Smooth muscle cell (in vitro differentiated cells): ENCODE measurements at regions not wholly inside any gene's neighbourhood (a gene's known extent, or its start where the extent isn't known, plus 50 kb on each side); places are given as distances from the start of the nearest gene placed in this dataset.

Experiments used
- DNase-seq: peaks from one replicate; lab custom pipeline; 2025; ENCODE audit not compliant: unreplicated experiment; lab: John Stamatoyannopoulos, UW
- H2AFZ ChIP-seq: fragments of 200-600 bp; sonication (generic); 2 replicates; pipeline ENCODE4 v1.6.0; 2016; ENCODE audit warnings: antibody characterized with exemption, low read depth, mild to moderate bottlenecking
- H3F3A ChIP-seq: fragments of 200-600 bp; sonication (generic); 2 replicates; pipeline ENCODE4 v1.6.0; 2017; ENCODE audit warnings: antibody characterized with exemption, low read depth
- H3K27ac ChIP-seq: fragments of 200-600 bp; sonication (generic); 2 replicates; pipeline ENCODE4 v1.5.1; 2016; ENCODE audit warnings: low read depth, mild to moderate bottlenecking
- H3K27me3 ChIP-seq: fragments of 200-600 bp; sonication (generic); 2 replicates; pipeline ENCODE4 v1.6.1; 2016; ENCODE audit warnings: low read depth, mild to moderate bottlenecking
- H3K36me3 ChIP-seq: fragments of 200-600 bp; sonication (generic); 2 replicates; pipeline ENCODE4 v1.5.1; 2016; ENCODE audit warnings: low read depth
- H3K4me1 ChIP-seq: fragments of 200-600 bp; sonication (generic); 2 replicates; pipeline ENCODE4 v1.5.1; 2016; ENCODE audit warnings: low read depth
- H3K4me2 ChIP-seq: fragments of 200-600 bp; sonication (generic); 2 replicates; pipeline ENCODE4 v1.6.0; 2016; ENCODE audit warnings: mild to moderate bottlenecking
- H3K4me3 ChIP-seq: fragments of 200-600 bp; sonication (generic); 2 replicates; pipeline ENCODE4 v1.5.1; 2016; ENCODE audit warnings: mild to moderate bottlenecking
- H3K79me2 ChIP-seq: fragments of 200-600 bp; sonication (generic); 2 replicates; pipeline ENCODE4 v1.6.0; 2016; ENCODE audit warnings: low read depth, mild to moderate bottlenecking
- H3K9ac ChIP-seq: fragments of 200-600 bp; sonication (generic); 2 replicates; pipeline ENCODE4 v1.6.0; 2016; ENCODE audit warnings: low read depth
- H3K9me3 ChIP-seq: fragments of 200-600 bp; sonication (generic); replicated peaks from 2 replicates; pipeline ENCODE4 v1.5.1; 2016; ENCODE audit warnings: low read depth
- H4K20me1 ChIP-seq: fragments of 200-600 bp; sonication (generic); 2 replicates; pipeline ENCODE4 v1.6.0; 2016; ENCODE audit warnings: low read depth
- CTCF ChIP-seq: fragments of 200-600 bp; sonication (generic); IDR thresholded peaks from 2 replicates; pipeline ENCODE4 v1.5.1; 2017; ENCODE audit warnings: borderline replicate concordance, mild to moderate bottlenecking, antibody characterized with exemption; ENCODE audit not compliant: insufficient read depth, poor library complexity, severe bottlenecking
- WGBS: methylation state at CpG from one replicate; pipeline ENCODE4 v1.1.7; 2016; ENCODE audit warnings: low lambda C conversion rate; 5-methylcytosine and 5-hydroxymethylcytosine counted together

DNA sequence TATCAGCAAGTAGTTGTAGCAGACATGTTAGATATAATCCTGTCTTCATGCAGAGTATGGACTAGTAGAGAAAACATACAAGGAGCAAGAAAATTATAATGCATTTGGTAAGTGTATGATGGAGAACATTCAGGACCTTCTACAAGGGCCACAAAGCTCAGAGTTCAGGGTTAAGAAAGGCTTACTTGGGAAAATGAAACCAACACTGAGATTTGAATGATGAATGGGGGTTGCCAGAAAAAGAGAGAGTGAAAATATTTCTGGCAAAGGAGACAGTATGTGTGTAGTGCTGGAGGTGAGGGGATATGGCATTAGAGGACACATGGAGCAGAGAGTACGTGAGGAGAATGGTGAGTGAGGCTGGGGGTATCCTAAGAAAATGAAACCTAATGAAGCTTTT, 169.8 kb upstream of the STK32A start:
- DNase-seq: no peak
- Histone ChIP-seq H2AFZ (no peak overlapping the region), H3K9me3 (no peaks in the 10 kb centered on the region), H3K4me2 (no peak overlapping the region), H4K20me1 (no peaks in the 10 kb centered on the region), H3K4me1 (no peaks in the 10 kb centered on the region), H3K36me3 (no peaks in the 10 kb centered on the region), H3K27me3 (no peaks in the 10 kb centered on the region), H3F3A (no peaks in the 10 kb centered on the region), H3K27ac (no peak overlapping the region), H3K79me2 (no peaks in the 10 kb centered on the region), H3K9ac (no peak overlapping the region), H3K4me3 (no peak overlapping the region)
- 88% methylated on average over 1 of the region's 1 CpG for WGBS
- TF ChIP-seq CTCF: no peak

- DNase-seq: no peak
- no peak overlapping the region for H3K4me2 ChIP-seq
- H3K27ac ChIP-seq: no peak overlapping the region
- H3K9ac ChIP-seq: no peak overlapping the region
- 88% methylated on average over 4 of the region's 4 CpGs for WGBS
- H3K36me3 ChIP-seq: no peaks in the 10 kb centered on the region
- no peaks in the 10 kb centered on the region for H3K9me3 ChIP-seq
- TF ChIP-seq CTCF: no peak
- no peaks in the 10 kb centered on the region for H3K4me1 ChIP-seq
- H4K20me1 ChIP-seq: no peaks in the 10 kb centered on the region
- H3K4me3 ChIP-seq: no peak overlapping the region
- H2AFZ ChIP-seq: no peak overlapping the region
- no peaks in the 10 kb centered on the region for H3K27me3 ChIP-seq
- no peaks in the 10 kb centered on the region for H3F3A ChIP-seq
- H3K79me2 ChIP-seq: no peaks in the 10 kb centered on the region
Measured at GRCh38 chr5:147068998-147069397, 165.8 kb upstream of the STK32A start.

- H3K4me1 ChIP-seq: no peaks in the 10 kb centered on the region
- 68% methylated on average over 2 of the region's 2 CpGs for WGBS
Measured at GRCh38 chr5:147072622-147073021, 162.2 kb upstream of the STK32A start.

More at GRCh38 chr5:147072622-147073021, 162.2 kb upstream of the STK32A start:
- Histone ChIP-seq H3F3A (no peaks in the 10 kb centered on the region), H3K27ac (no peak overlapping the region), H3K9ac (no peak overlapping the region), H3K36me3 (no peaks in the 10 kb centered on the region), H3K4me3 (no peak overlapping the region), H3K79me2 (no peaks in the 10 kb centered on the region), H3K27me3 (no peaks in the 10 kb centered on the region), H2AFZ (no peak overlapping the region), H3K4me2 (no peak overlapping the region), H4K20me1 (no peaks in the 10 kb centered on the region), H3K9me3 (no peaks in the 10 kb centered on the region)
- TF ChIP-seq CTCF: no peak
- DNase-seq: no peak
